ENCODE measurements at regions not wholly inside any gene's neighbourhood (a gene's known extent, or its start where the extent isn't known, plus 50 kb on each side); places are given as distances from the start of the nearest gene placed in this dataset.

DNA sequence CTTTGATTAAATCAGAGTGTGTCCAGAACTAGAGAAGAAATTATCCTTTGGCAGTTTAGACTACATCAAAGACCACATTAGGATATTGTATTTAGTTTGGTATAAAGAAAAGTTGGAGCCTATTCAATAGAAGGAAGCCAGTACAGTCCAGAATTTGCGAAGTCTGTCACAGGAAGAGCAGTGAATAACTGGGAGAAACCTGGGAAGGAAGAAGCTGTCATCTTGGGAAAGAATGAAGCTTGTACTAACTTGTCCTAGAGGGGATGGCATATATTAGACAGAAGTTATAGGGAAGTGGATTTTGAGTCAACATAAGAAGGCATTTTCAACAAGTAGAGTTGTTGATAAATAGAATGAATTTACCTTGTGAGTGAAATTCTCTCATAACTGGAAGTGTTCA, 386.7 kb downstream of the LRIG3 start:
- CTCF ChIA-PET: no interaction called here

More for the DNA sequence above, 386.7 kb downstream of the LRIG3 start:
- POLR2A ChIA-PET: no interaction called here
- H3K9me2 ChIP-seq: no peaks in the 10 kb centered on the region
- no peak overlapping the region for H3K4me3 ChIP-seq (ENCODE audit: low read depth in 2 of 2, low read length in 1 of 2)
- no peak overlapping the region for H3K27ac ChIP-seq (ENCODE audit: low read depth in 2 of 2, low read length in 1 of 2)
- no peaks in the 10 kb centered on the region for H3K79me2 ChIP-seq (ENCODE audit: insufficient read depth)
- TF ChIP-seq, protein P1, sequence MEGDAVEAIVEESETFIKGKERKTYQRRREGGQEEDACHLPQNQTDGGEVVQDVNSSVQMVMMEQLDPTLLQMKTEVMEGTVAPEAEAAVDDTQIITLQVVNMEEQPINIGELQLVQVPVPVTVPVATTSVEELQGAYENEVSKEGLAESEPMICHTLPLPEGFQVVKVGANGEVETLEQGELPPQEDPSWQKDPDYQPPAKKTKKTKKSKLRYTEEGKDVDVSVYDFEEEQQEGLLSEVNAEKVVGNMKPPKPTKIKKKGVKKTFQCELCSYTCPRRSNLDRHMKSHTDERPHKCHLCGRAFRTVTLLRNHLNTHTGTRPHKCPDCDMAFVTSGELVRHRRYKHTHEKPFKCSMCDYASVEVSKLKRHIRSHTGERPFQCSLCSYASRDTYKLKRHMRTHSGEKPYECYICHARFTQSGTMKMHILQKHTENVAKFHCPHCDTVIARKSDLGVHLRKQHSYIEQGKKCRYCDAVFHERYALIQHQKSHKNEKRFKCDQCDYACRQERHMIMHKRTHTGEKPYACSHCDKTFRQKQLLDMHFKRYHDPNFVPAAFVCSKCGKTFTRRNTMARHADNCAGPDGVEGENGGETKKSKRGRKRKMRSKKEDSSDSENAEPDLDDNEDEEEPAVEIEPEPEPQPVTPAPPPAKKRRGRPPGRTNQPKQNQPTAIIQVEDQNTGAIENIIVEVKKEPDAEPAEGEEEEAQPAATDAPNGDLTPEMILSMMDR (IDR thresholded peaks at IDR 0.05): no peak
- TF ChIP-seq NRF1 (IDR thresholded peaks at IDR 0.05; ENCODE audit: low read depth, low read length) (no peak), POLR2AphosphoS5 (IDR thresholded peaks at IDR 0.05; ENCODE audit: low read depth, low read length) (no peak), JUND (IDR thresholded peaks at IDR 0.05) (no peak), RFX5 (IDR thresholded peaks at IDR 0.05; ENCODE audit: low read length) (no peak), TCF12 (IDR thresholded peaks at IDR 0.05) (no peak), NFIC (IDR thresholded peaks at IDR 0.05; ENCODE audit: borderline replicate concordance) (no peak), RAD21 (IDR thresholded peaks at IDR 0.05; ENCODE audit: low read length) (no peak), EZH2phosphoT487 (IDR thresholded peaks at IDR 0.05; ENCODE audit: borderline replicate concordance, low read depth) (no peak), FOXM1 (IDR thresholded peaks at IDR 0.05; ENCODE audit: low read depth) (no peak), GATA2 (CRISPR knock-in tag; IDR thresholded peaks at IDR 0.05) (no peak), ZBTB33 (IDR thresholded peaks at IDR 0.05; ENCODE audit: borderline replicate concordance, low read depth) (no peak)
- TF ChIP-seq, protein P2, sequence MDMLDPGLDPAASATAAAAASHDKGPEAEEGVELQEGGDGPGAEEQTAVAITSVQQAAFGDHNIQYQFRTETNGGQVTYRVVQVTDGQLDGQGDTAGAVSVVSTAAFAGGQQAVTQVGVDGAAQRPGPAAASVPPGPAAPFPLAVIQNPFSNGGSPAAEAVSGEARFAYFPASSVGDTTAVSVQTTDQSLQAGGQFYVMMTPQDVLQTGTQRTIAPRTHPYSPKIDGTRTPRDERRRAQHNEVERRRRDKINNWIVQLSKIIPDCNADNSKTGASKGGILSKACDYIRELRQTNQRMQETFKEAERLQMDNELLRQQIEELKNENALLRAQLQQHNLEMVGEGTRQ (IDR thresholded peaks at IDR 0.05; ENCODE audit: borderline replicate concordance, low read depth, low read length): no peak
- TF ChIP-seq, protein P3, sequence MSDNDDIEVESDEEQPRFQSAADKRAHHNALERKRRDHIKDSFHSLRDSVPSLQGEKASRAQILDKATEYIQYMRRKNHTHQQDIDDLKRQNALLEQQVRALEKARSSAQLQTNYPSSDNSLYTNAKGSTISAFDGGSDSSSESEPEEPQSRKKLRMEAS (IDR thresholded peaks at IDR 0.05; ENCODE audit: low read depth): no peak
- TF ChIP-seq, protein P4, sequence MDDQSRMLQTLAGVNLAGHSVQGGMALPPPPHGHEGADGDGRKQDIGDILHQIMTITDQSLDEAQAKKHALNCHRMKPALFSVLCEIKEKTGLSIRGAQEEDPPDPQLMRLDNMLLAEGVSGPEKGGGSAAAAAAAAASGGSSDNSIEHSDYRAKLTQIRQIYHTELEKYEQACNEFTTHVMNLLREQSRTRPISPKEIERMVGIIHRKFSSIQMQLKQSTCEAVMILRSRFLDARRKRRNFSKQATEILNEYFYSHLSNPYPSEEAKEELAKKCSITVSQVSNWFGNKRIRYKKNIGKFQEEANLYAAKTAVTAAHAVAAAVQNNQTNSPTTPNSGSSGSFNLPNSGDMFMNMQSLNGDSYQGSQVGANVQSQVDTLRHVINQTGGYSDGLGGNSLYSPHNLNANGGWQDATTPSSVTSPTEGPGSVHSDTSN (IDR thresholded peaks at IDR 0.05): no peak
- H2AFZ ChIP-seq (ENCODE audit: low read depth): no peak overlapping the region
- H3K9me3 ChIP-seq: no peaks in the 10 kb centered on the region
- H3K4me2 ChIP-seq: no peak overlapping the region
- H3K4me1 ChIP-seq (ENCODE audit: control insufficient read depth in 1 of 2, insufficient read depth in 2 of 2, low read depth in 1 of 2, low read length in 1 of 2): peaks cover 0 to 10% of the 10 kb centered on the region in 2 experiments; a peak in 2 of 4 replicates
- H3K36me3 ChIP-seq (replicated peaks in 1 of 2; ENCODE audit: control insufficient read depth in 1 of 2, insufficient read depth in 2 of 2, low read length in 1 of 2): no peaks in the 10 kb centered on the region
- H4K20me1 ChIP-seq (ENCODE audit: insufficient read depth): no peaks in the 10 kb centered on the region
- no peak for DNase-seq
- H3F3A ChIP-seq (replicated peaks; ENCODE audit: insufficient read depth): peaks cover 20% of the 10 kb centered on the region
- no peak overlapping the region for H3K9ac ChIP-seq
- H3K27me3 ChIP-seq (ENCODE audit: insufficient read depth): no peaks in the 10 kb centered on the region
- 72% methylated on average over 1 of the region's 1 CpG for WGBS (ENCODE audit: low lambda C conversion rate)
